ENCODE measurements at regions not wholly inside any gene's neighbourhood (a gene's known extent, or its start where the extent isn't known, plus 50 kb on each side); places are given as distances from the start of the nearest gene placed in this dataset.

DNA sequence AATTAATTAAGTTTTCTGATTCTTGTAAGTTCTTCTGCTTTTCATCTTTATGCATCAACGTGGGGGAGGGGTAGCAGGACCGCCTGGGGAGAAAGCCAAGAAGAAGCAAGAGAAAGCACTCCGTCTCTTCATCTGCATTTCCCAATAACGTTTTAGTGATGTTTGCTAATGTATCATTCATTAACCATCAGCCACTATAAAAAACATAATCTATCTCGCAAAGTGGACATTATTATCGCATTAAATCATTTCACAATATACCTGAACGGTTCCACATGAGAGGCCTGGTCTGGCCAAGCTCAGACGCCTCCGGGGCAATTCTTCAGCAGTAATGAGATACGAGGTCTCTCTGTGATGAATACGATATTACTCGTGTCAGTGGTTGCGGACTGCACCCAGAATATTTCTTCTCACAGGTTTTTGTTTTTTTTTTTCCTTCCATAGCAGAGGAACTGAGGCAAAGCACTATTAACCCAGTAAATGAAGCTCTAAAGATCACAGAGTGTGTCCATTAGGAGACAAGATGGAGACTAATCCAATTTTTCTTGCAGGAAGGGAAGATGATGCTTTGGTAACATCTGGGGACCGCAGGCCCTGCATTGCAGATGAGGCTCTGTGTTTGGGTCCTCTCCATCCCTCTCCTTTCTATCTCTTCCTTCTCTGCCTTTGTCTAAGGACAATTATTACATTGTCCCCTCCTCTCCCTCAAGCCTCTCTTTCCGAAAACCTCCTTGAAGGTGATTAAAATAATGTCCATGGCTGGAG lies 156.1 kb downstream of the SLC35B3 start:
- TF ChIP-seq POLR2A (IDR thresholded peaks at IDR 0.05; ENCODE audit: extremely low read depth, insufficient read length) = no peak
- TF ChIP-seq, protein P1, sequence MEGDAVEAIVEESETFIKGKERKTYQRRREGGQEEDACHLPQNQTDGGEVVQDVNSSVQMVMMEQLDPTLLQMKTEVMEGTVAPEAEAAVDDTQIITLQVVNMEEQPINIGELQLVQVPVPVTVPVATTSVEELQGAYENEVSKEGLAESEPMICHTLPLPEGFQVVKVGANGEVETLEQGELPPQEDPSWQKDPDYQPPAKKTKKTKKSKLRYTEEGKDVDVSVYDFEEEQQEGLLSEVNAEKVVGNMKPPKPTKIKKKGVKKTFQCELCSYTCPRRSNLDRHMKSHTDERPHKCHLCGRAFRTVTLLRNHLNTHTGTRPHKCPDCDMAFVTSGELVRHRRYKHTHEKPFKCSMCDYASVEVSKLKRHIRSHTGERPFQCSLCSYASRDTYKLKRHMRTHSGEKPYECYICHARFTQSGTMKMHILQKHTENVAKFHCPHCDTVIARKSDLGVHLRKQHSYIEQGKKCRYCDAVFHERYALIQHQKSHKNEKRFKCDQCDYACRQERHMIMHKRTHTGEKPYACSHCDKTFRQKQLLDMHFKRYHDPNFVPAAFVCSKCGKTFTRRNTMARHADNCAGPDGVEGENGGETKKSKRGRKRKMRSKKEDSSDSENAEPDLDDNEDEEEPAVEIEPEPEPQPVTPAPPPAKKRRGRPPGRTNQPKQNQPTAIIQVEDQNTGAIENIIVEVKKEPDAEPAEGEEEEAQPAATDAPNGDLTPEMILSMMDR (IDR thresholded peaks at IDR 0.05; ENCODE audit: low read depth, low read length) = no peak
